K562 (cell line): ENCODE measurements at regions not wholly inside any gene's neighbourhood (a gene's known extent, or its start where the extent isn't known, plus 50 kb on each side); places are given as distances from the start of the nearest gene placed in this dataset.

Experiments used
- ATAC-seq: fragments of 200-7000 bp; cut with Tn5 transposase; 3 replicates; pipeline ENCODE4 v1.9.1; 2020; ENCODE audit warnings: moderate library complexity
- BruUV-seq: library from RNA; stranded (reverse); fragments of 400-500 nt; replicated peaks from 2 replicates; lab custom pipeline; 2021; lab: Mats Ljungman, UMichigan
- CTCF ChIA-PET: fragments of 300-600 bp; formaldehyde crosslinking; extraction: SDS; loops from one replicate; lab custom pipeline; 2021; ENCODE audit warnings: low intra/inter-chr PET ratio; lab: Yijun Ruan, JAX
- POLR2A ChIA-PET: fragments of 300-600, 350-650 bp; sonication (Branson Sonifier 250); formaldehyde crosslinking; extraction: SDS; loops from one replicate; lab custom pipeline; 2021; ENCODE audit warnings: antibody characterized with exemption, inconsistent platforms; lab: Yijun Ruan, JAX
- DNase-seq, 4 experiments: peaks; one replicate each; pipeline versions ENCODE4 v3.0.0 to v3.0.0-alpha.2; 2011 to 2018; ENCODE audit warnings: low spot score in 3 of 4, mixed read lengths in 3 of 4; ENCODE audit errors: extremely low read depth in 1 of 4
- FAIRE-seq: peaks from 2 replicates; lab custom pipeline; 2011; peaks lifted over from hg19 to GRCh38; lab: Jason Lieb, UNC
- H2AFZ ChIP-seq: 2 replicates; pipeline ENCODE4 v1.6.0; 2011; ENCODE audit warnings: low read depth, low read length, control low read depth, inconsistent platforms
- H3K27ac ChIP-seq: fragments of 200-600 bp; 3 replicates; pipeline ENCODE4 v1.8.0; 2011; ENCODE audit warnings: low read depth, mild to moderate bottlenecking, control low read depth, inconsistent platforms, low read length, moderate library complexity, mixed read lengths; ENCODE audit errors: extremely low read depth
- H3K27me3 ChIP-seq, 2 experiments: fragments of 300-600 bp in 1 of 2; 2 replicates in 1 of 2; 3 replicates in 1 of 2; pipeline versions ENCODE4 v1.6.0 to v1.8.0; 2011; ENCODE audit warnings: inconsistent platforms in 2 of 2, low read length in 2 of 2, mild to moderate bottlenecking in 1 of 2, mixed read lengths in 1 of 2, moderate library complexity in 1 of 2; ENCODE audit not compliant: control insufficient read depth in 2 of 2, insufficient read depth in 2 of 2
- H3K36me3 ChIP-seq: fragments of 300-600 bp; 3 replicates; pipeline ENCODE4 v1.8.0; 2011; ENCODE audit warnings: mild to moderate bottlenecking, low read length, inconsistent platforms; ENCODE audit not compliant: control insufficient read depth, insufficient read depth
- H3K4me1 ChIP-seq, 2 experiments: fragments of 200-600 bp in 1 of 2; replicated peaks in 1 of 2; 2 replicates in 1 of 2; 3 replicates in 1 of 2; pipeline versions ENCODE4 v1.5.1 to v1.8.0; 2011; ENCODE audit warnings: inconsistent platforms in 2 of 2, low read length in 2 of 2, mild to moderate bottlenecking in 1 of 2, mixed read lengths in 1 of 2, moderate library complexity in 1 of 2; ENCODE audit not compliant: control insufficient read depth in 2 of 2, insufficient read depth in 2 of 2
- H3K4me2 ChIP-seq: 2 replicates; pipeline ENCODE4 v1.6.1; 2011; ENCODE audit warnings: low read length, control low read depth, inconsistent platforms, mixed read lengths; ENCODE audit not compliant: insufficient read depth
- H3K4me3 ChIP-seq: fragments of 200-600 bp; sonication (generic), shearing (Covaris generic); 2 replicates; pipeline ENCODE4 v1.5.1; 2016; ENCODE audit warnings: control low read depth, inconsistent platforms
- H3K79me2 ChIP-seq: fragments of 200-600 bp; 3 replicates; pipeline ENCODE4 v1.8.0; 2011; ENCODE audit warnings: low read length, inconsistent platforms; ENCODE audit not compliant: control insufficient read depth, insufficient read depth
- H3K9ac ChIP-seq, 2 experiments: 2 replicates each; pipeline versions ENCODE4 v1.6.0 to v1.6.1; 2011; ENCODE audit warnings: low read depth in 2 of 2, low read length in 2 of 2, control low read depth in 1 of 2, inconsistent platforms in 1 of 2, mild to moderate bottlenecking in 1 of 2, mixed read lengths in 1 of 2; ENCODE audit not compliant: insufficient read depth in 1 of 2
- H3K9me1 ChIP-seq: one replicate; pipeline ENCODE4 v1.6.0; 2011; ENCODE audit warnings: inconsistent platforms, mild to moderate bottlenecking, low read length, moderate library complexity; ENCODE audit not compliant: control insufficient read depth, insufficient read depth
- H3K9me3 ChIP-seq: replicated peaks from 2 replicates; pipeline ENCODE4 v1.5.1; 2011; ENCODE audit warnings: low read depth, low read length, inconsistent platforms; ENCODE audit not compliant: control insufficient read depth, insufficient read depth
- H4K20me1 ChIP-seq: replicated peaks from 2 replicates; pipeline ENCODE4 v1.6.1; 2011; ENCODE audit warnings: low read length, inconsistent platforms, mixed read lengths; ENCODE audit not compliant: control insufficient read depth, insufficient read depth
- ATF7 ChIP-seq: fragments of 450-650 bp; IDR thresholded peaks from 2 replicates; pipeline ENCODE4 v1.7.1; 2014; ENCODE audit warnings: mild to moderate bottlenecking, moderate library complexity
- COPS2 ChIP-seq: fragments of 450-650 bp; conservative IDR thresholded peaks from 2 replicates; pipeline ENCODE4 v1.6.1; 2016; ENCODE audit warnings: mild to moderate bottlenecking, moderate library complexity
- DDX20 ChIP-seq: fragments of 450-650 bp; IDR thresholded peaks from 2 replicates; pipeline ENCODE4 v1.6.1; 2016; ENCODE audit warnings: missing genetic modification characterization, low read depth, mild to moderate bottlenecking, missing compliant biosample characterization, moderate library complexity
- ESRRA ChIP-seq: fragments of 450-650 bp; IDR thresholded peaks from 2 replicates; pipeline ENCODE4 v1.6.1; 2014; ENCODE audit warnings: low read depth, mild to moderate bottlenecking, moderate library complexity, borderline replicate concordance
- MYC ChIP-seq, 2 experiments: fragments of 250-450 bp in 1 of 2; sonication (Bioruptor Pico) in 1 of 2; IDR thresholded peaks; 2 replicates each; pipeline versions ENCODE4 v1.5.1 to v1.6.1; 2012 to 2021; ENCODE audit warnings: low read depth in 2 of 2, borderline replicate concordance in 1 of 2, improper control_type of control experiment in 1 of 2, low read length in 1 of 2, mild to moderate bottlenecking in 1 of 2, moderate library complexity in 1 of 2
- POLR2AphosphoS5 ChIP-seq: IDR thresholded peaks from 2 replicates; pipeline ENCODE4 v1.6.1; 2011; ENCODE audit warnings: mild to moderate bottlenecking, low read depth, low read length, moderate library complexity; ENCODE audit not compliant: control insufficient read depth, insufficient read depth
- RAD21 ChIP-seq, 2 experiments: fragments of 250-450 bp in 1 of 2; fragments of 450-650 bp in 1 of 2; sonication (Bioruptor Pico) in 1 of 2; formaldehyde crosslinking in 1 of 2; IDR thresholded peaks in 1 of 2; conservative IDR thresholded peaks in 1 of 2; 2 replicates each; pipeline versions ENCODE4 v1.4.0 to v1.8.0; 2020 to 2022; ENCODE audit warnings: mild to moderate bottlenecking in 2 of 2, moderate library complexity in 1 of 2
- RNF2 ChIP-seq: sonication (generic); IDR thresholded peaks from 2 replicates; pipeline ENCODE4 v1.6.1; 2016
- TAL1 ChIP-seq: fragments of 450-650 bp; IDR thresholded peaks from 2 replicates; pipeline ENCODE4 v1.6.1; 2016; ENCODE audit warnings: mild to moderate bottlenecking
- TCF7 ChIP-seq: sonication (generic); IDR thresholded peaks from 2 replicates; pipeline ENCODE4 v1.6.1; 2016; ENCODE audit warnings: antibody characterized with exemption, borderline replicate concordance
- TRIM24 ChIP-seq, 2 experiments: fragments of 450-650 bp; IDR thresholded peaks; 2 replicates each; pipeline ENCODE4 v1.6.1; 2016
- ZBTB1 ChIP-seq: sonication (generic); formaldehyde crosslinking; IDR thresholded peaks from 2 replicates; pipeline ENCODE4 v1.8.1; 2023; ENCODE audit warnings: missing genetic modification reagents, low read depth, mild to moderate bottlenecking, borderline replicate concordance
- ZNF668 ChIP-seq: fragments of 250-450 bp; sonication (Bioruptor Pico); IDR thresholded peaks from 2 replicates; pipeline ENCODE4 v1.8.0; 2022; ENCODE audit warnings: mild to moderate bottlenecking, inconsistent platforms
- WGBS: fragments of 100-300 bp; shearing (Covaris generic); methylation state at CpG from one replicate; pipeline ENCODE4 v1.1.6; 2016; ENCODE audit warnings: low coverage, mixed read lengths; ENCODE audit not compliant: insufficient coverage; ENCODE audit errors: missing lambda C conversion rate; 5-methylcytosine and 5-hydroxymethylcytosine counted together
- in situ Hi-C: fragments of 300-500 bp; cut with MboI; formaldehyde crosslinking; loops from 4 replicates; pipeline ENCODE4 v1.15.0; 2018; ENCODE audit warnings: inconsistent platforms, mixed read lengths
- intact Hi-C: fragments of 100-400 bp; cut with micrococcal nuclease; formaldehyde crosslinking; loops from 2 replicates; pipeline ENCODE4 v1.14.2; 2022
- TF ChIP-seq, protein P1 (sequence below): fragments of 250-450 bp; sonication (Bioruptor Pico); IDR thresholded peaks from 2 replicates; pipeline ENCODE4 v1.9.0; 2021; ENCODE audit warnings: mild to moderate bottlenecking, inconsistent platforms

DNA sequence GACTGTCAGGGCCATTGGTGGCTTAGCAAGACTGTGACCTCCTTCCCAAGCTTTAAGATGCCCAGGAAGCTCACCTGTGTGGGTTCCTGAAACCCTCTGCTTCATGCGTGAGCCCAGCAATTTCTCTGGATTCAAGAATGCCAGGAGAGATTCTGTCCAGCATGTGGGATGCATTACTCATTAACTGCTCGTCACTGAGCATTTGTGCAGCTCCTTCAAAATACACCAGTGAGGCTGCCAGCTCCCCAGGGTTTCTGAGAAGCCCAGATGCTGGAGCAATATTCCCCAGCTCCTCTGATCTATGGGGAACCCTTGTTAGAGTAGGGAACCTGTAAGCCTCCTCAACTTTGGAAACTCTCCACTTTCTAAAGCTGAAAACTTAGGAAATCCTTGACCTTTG lies 126.5 kb downstream of the CHST1 start:
- POLR2A ChIA-PET, result interaction anchor here (0.7 to 1.0 kb wide), 2 partner anchors 10 to 39 kb away, joined by 4 to 5 read pairs; no protein-coding TSS in a partner anchor
- in situ Hi-C loops (no loop called here), intact Hi-C loops (no loop called here)
- Histone ChIP-seq H3K4me1 (no peaks in the 10 kb centered on the region), H3K9me3 (no peaks in the 10 kb centered on the region), H3K79me2 (no peaks in the 10 kb centered on the region), H3K27ac (no peak overlapping the region), H4K20me1 (peaks cover 11% of the 10 kb centered on the region; the same call in 1 of the 2 replicates), H3K27me3 (0 out of 5 replicates have a peak, but pooled peaks cover 0 to 4% of the 10 kb centered on the region in 2 experiments), H3K9me1 (no peaks in the 10 kb centered on the region), H3K36me3 (no peaks in the 10 kb centered on the region), H3K4me2 (no peak overlapping the region), H2AFZ (no peak overlapping the region), H3K9ac (no peak overlapping the region), H3K4me3 (no peak overlapping the region)
- FAIRE-seq, result no peak
- no peak for TF ChIP-seq ZBTB1 (CRISPR knock-in tag)
- no peak for TF ChIP-seq ATF7
- TF ChIP-seq ZNF668 (CRISPR knock-in tag), result no peak
- no peak for TF ChIP-seq POLR2AphosphoS5
- TF ChIP-seq RAD21 (CRISPR knock-in tag; conservative IDR thresholded peaks at IDR 0.05 in 1 of 2, IDR thresholded peaks at IDR 0.05 in 1 of 2), result no peak
- TF ChIP-seq, protein P1, sequence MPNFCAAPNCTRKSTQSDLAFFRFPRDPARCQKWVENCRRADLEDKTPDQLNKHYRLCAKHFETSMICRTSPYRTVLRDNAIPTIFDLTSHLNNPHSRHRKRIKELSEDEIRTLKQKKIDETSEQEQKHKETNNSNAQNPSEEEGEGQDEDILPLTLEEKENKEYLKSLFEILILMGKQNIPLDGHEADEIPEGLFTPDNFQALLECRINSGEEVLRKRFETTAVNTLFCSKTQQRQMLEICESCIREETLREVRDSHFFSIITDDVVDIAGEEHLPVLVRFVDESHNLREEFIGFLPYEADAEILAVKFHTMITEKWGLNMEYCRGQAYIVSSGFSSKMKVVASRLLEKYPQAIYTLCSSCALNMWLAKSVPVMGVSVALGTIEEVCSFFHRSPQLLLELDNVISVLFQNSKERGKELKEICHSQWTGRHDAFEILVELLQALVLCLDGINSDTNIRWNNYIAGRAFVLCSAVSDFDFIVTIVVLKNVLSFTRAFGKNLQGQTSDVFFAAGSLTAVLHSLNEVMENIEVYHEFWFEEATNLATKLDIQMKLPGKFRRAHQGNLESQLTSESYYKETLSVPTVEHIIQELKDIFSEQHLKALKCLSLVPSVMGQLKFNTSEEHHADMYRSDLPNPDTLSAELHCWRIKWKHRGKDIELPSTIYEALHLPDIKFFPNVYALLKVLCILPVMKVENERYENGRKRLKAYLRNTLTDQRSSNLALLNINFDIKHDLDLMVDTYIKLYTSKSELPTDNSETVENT (CRISPR knock-in tag), result no peak
- TF ChIP-seq RNF2, result no peak
- TF ChIP-seq ESRRA, result no peak
- TF ChIP-seq DDX20 (tag), result no peak
- no peak for TF ChIP-seq TCF7
- TF ChIP-seq MYC (IDR thresholded peaks at IDR 0.05; ENCODE audit: low read depth, low read length), result no peak
- TF ChIP-seq MYC (CRISPR knock-in tag; IDR thresholded peaks at IDR 0.05; ENCODE audit: borderline replicate concordance, low read depth), result no peak
- TF ChIP-seq TAL1, result no peak
- no peak for TF ChIP-seq COPS2
- no peak for TF ChIP-seq TRIM24 (IDR thresholded peaks at IDR 0.05)
- DNase-seq, result no peak
- ATAC-seq, result no peak
- CTCF ChIA-PET, result no interaction called here
- WGBS, result 0% methylated on average over 2 of the region's 2 CpGs
- no TSS peak for BruUV-seq
